Mammary epithelial cell (primary cell): ENCODE measurements at regions not wholly inside any gene's neighbourhood (a gene's known extent, or its start where the extent isn't known, plus 50 kb on each side); places are given as distances from the start of the nearest gene placed in this dataset.

Experiments used
- CTCF ChIP-seq, 2 donors: IDR thresholded peaks in 1 of 2; conservative IDR thresholded peaks in 1 of 2; 2 replicates each; pipeline ENCODE4 v1.5.1; 2011 to 2012; ENCODE audit warnings: inconsistent platforms in 2 of 2, low read length in 2 of 2, mild to moderate bottlenecking in 2 of 2, control low read depth in 1 of 2, low read depth in 1 of 2; ENCODE audit not compliant: insufficient read depth in 1 of 2; ENCODE audit errors: extremely low read depth in 1 of 2
- EZH2 ChIP-seq: IDR thresholded peaks from 2 replicates; pipeline ENCODE4 v1.6.1; 2012; ENCODE audit warnings: low read length, inconsistent platforms, borderline replicate concordance

DNA sequence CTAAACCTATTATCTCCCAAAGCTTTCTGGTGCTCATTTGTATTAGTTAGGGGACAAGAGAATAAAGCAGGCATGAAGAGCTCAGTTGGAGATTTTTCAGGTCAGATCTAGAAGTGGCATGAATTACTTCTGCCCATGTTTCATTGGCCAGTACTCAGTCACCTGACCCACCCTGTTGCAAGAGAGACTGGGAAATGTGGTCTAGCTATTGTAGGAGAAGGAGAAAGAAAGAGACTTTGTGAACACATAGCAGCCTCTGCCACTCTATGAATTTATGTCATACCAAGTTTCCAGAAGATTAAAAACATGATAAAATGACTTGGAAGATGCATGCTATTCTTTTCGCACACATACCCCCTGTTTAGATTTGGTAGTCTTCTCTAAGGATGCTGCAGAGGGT lies 302.3 kb upstream of the RUNX1 start:
- no peak for TF ChIP-seq CTCF (conservative IDR thresholded peaks at IDR 0.05 in 1 of 2, IDR thresholded peaks at IDR 0.05 in 1 of 2; ENCODE audit: extremely low read depth in 1 of 2, insufficient read depth in 1 of 2, low read depth in 1 of 2, low read length in 2 of 2)
- no peak for TF ChIP-seq EZH2
